ENCODE measurements at regions not wholly inside any gene's neighbourhood (a gene's known extent, or its start where the extent isn't known, plus 50 kb on each side); places are given as distances from the start of the nearest gene placed in this dataset.

- H2BK120ac ChIP-seq (ENCODE audit: low read depth, low read length): no peak overlapping the region
- no peak overlapping the region for H2AFZ ChIP-seq (ENCODE audit: low read length)
- H3K23ac ChIP-seq (ENCODE audit: low read depth, low read length, poor library complexity): peak overlapping the region; percentile 52
- peak overlapping the region; percentile 38 for H3K18ac ChIP-seq (ENCODE audit: low read length)
- no peak overlapping the region for H3K9ac ChIP-seq (ENCODE audit: low read depth, low read length, poor library complexity)
- H2AK5ac ChIP-seq (ENCODE audit: low read depth, low read length): peak overlapping the region; percentile 43
- no peak overlapping the region for H3K27ac ChIP-seq (replicated peaks; ENCODE audit: low read length)
- H3K4ac ChIP-seq (ENCODE audit: low read length): no peak overlapping the region
- DNase-seq (ENCODE audit: low spot score): no peak
- H3K4me3 ChIP-seq (ENCODE audit: low read length in 2 of 2): no peak overlapping the region
- no peak overlapping the region for H2BK15ac ChIP-seq (ENCODE audit: low read length)
- no peaks in the 10 kb centered on the region for H3K36me3 ChIP-seq (replicated peaks in 1 of 2; ENCODE audit: control insufficient read depth in 2 of 2, insufficient read depth in 2 of 2, low read length in 2 of 2)
- H2BK5ac ChIP-seq (ENCODE audit: low read length): no peak overlapping the region
- H3K14ac ChIP-seq (ENCODE audit: low read length): peak overlapping the region; percentile 82
- WGBS, 2 donors (ENCODE audit: extremely low coverage in 2 of 2, insufficient read length in 2 of 2, insufficient replicate concordance in 1 of 2): no CpG with 5 or more reads among the region's 37 CpGs
- H3K9me3 ChIP-seq (replicated peaks in 1 of 2; ENCODE audit: control insufficient read depth in 2 of 2, insufficient read depth in 1 of 2, low read depth in 1 of 2, low read length in 2 of 2): no peaks in the 10 kb centered on the region
- no peak overlapping the region for H4K8ac ChIP-seq (ENCODE audit: low read depth, low read length)
- H3K27me3 ChIP-seq (ENCODE audit: control insufficient read depth in 3 of 3, insufficient read depth in 3 of 3, low read depth in 1 of 3, low read length in 3 of 3): peaks cover 0 to 93% (median 0%) of the 10 kb centered on the region in 3 experiments
- H4K91ac ChIP-seq (ENCODE audit: low read depth, low read length, poor library complexity): no peak overlapping the region
- H2BK12ac ChIP-seq (ENCODE audit: low read length): no peak overlapping the region
- H3K79me1 ChIP-seq (ENCODE audit: low read depth, low read length): peaks cover 5% of the 10 kb centered on the region
- H3K4me1 ChIP-seq (ENCODE audit: control insufficient read depth in 2 of 2, insufficient read depth in 1 of 2, low read depth in 1 of 2, low read length in 2 of 2): no peaks in the 10 kb centered on the region
- H3K4me2 ChIP-seq (ENCODE audit: insufficient read depth, low read length, poor library complexity, severe bottlenecking): no peak overlapping the region
Measured at GRCh38 chr20:63089051-63089907, 82.5 kb upstream of the BHLHE23 start.

- H4K8ac ChIP-seq (ENCODE audit: low read depth, low read length): no peak overlapping the region
- no peak overlapping the region for H3K23ac ChIP-seq (ENCODE audit: low read depth, low read length, poor library complexity)
- H3K27ac ChIP-seq (replicated peaks; ENCODE audit: low read length): no peak overlapping the region
- no peak overlapping the region for H3K4ac ChIP-seq (ENCODE audit: low read length)
- peaks cover 5% of the 10 kb centered on the region for H3K79me1 ChIP-seq (ENCODE audit: low read depth, low read length)
- H2BK12ac ChIP-seq (ENCODE audit: low read length): no peak overlapping the region
- no peak overlapping the region for H2AFZ ChIP-seq (ENCODE audit: low read length)
- DNase-seq (ENCODE audit: low spot score): no peak
- H2BK5ac ChIP-seq (ENCODE audit: low read length): no peak overlapping the region
- peaks cover 0 to 93% (median 0%) of the 10 kb centered on the region in 3 experiments for H3K27me3 ChIP-seq (ENCODE audit: control insufficient read depth in 3 of 3, insufficient read depth in 3 of 3, low read depth in 1 of 3, low read length in 3 of 3)
- H3K18ac ChIP-seq (ENCODE audit: low read length): peak overlapping the region; percentile 38
- H3K14ac ChIP-seq (ENCODE audit: low read length): no peak overlapping the region
- no peak overlapping the region for H3K9ac ChIP-seq (ENCODE audit: low read depth, low read length, poor library complexity)
- no peak overlapping the region for H4K91ac ChIP-seq (ENCODE audit: low read depth, low read length, poor library complexity)
- H2BK15ac ChIP-seq (ENCODE audit: low read length): peak overlapping the region; percentile 58
- no peak overlapping the region for H3K4me3 ChIP-seq (ENCODE audit: low read length in 2 of 2)
- H3K36me3 ChIP-seq (replicated peaks in 1 of 2; ENCODE audit: control insufficient read depth in 2 of 2, insufficient read depth in 2 of 2, low read length in 2 of 2): no peaks in the 10 kb centered on the region
- no peaks in the 10 kb centered on the region for H3K9me3 ChIP-seq (replicated peaks in 1 of 2; ENCODE audit: control insufficient read depth in 2 of 2, insufficient read depth in 1 of 2, low read depth in 1 of 2, low read length in 2 of 2)
- H2BK120ac ChIP-seq (ENCODE audit: low read depth, low read length): no peak overlapping the region
- no peak overlapping the region for H3K4me2 ChIP-seq (ENCODE audit: insufficient read depth, low read length, poor library complexity, severe bottlenecking)
- H3K4me1 ChIP-seq (ENCODE audit: control insufficient read depth in 2 of 2, insufficient read depth in 1 of 2, low read depth in 1 of 2, low read length in 2 of 2): no peaks in the 10 kb centered on the region
- WGBS, 2 donors (ENCODE audit: extremely low coverage in 2 of 2, insufficient read length in 2 of 2, insufficient replicate concordance in 1 of 2): no CpG with 5 or more reads among the region's 32 CpGs
- no peak overlapping the region for H2AK5ac ChIP-seq (ENCODE audit: low read depth, low read length)
Measured at GRCh38 chr20:63087872-63088680, 81.3 kb upstream of the BHLHE23 start.

DNA sequence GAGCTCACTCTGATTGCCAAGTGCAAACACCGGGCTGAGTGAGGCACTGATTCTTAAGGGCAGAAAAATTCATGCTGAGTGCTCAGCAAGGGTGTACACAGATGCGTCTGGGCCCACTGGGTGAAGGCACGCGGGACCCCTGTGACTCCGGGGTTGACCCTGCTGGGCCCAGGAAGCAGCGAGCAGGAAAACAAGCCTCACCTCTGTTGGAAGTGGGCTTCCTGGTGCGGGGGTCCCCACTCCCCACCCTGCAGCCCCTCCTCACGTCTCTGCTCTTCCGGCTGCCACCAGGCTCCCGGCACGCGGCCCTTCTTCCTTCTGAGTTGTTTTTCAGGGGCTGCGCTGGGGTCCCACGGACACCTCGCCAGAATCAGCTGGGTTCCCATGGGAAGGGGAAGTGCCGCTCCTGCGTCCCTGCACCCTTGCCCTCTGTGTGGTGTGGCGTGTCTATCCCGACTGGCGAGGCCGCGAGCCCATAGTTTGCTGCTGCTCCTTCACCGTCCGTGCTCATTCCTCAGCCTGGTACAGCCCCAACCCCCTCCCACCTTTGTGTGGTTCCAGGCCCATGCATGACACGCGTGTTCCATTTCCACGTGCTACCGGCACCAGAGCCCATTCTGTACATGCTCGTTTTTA, 80.6 kb upstream of the BHLHE23 start:
- no peak overlapping the region for H2BK5ac ChIP-seq (ENCODE audit: low read length)
- H3K79me1 ChIP-seq (ENCODE audit: low read depth, low read length): peaks cover 5% of the 10 kb centered on the region
- H4K8ac ChIP-seq (ENCODE audit: low read depth, low read length): no peak overlapping the region
- H3K14ac ChIP-seq (ENCODE audit: low read length): peak overlapping the region; percentile 97
- H3K4me2 ChIP-seq (ENCODE audit: insufficient read depth, low read length, poor library complexity, severe bottlenecking): no peak overlapping the region
- H3K27ac ChIP-seq (replicated peaks; ENCODE audit: low read length): no peak overlapping the region
- H2BK120ac ChIP-seq (ENCODE audit: low read depth, low read length): no peak overlapping the region
- H3K36me3 ChIP-seq (replicated peaks in 1 of 2; ENCODE audit: control insufficient read depth in 2 of 2, insufficient read depth in 2 of 2, low read length in 2 of 2): no peaks in the 10 kb centered on the region
- H3K9me3 ChIP-seq (replicated peaks in 1 of 2; ENCODE audit: control insufficient read depth in 2 of 2, insufficient read depth in 1 of 2, low read depth in 1 of 2, low read length in 2 of 2): no peaks in the 10 kb centered on the region
- no peak overlapping the region for H4K91ac ChIP-seq (ENCODE audit: low read depth, low read length, poor library complexity)
- no peak overlapping the region for H3K23ac ChIP-seq (ENCODE audit: low read depth, low read length, poor library complexity)
- no peak overlapping the region for H2BK12ac ChIP-seq (ENCODE audit: low read length)
- peak overlapping the region; percentile 63 for H2AK5ac ChIP-seq (ENCODE audit: low read depth, low read length)
- H3K4me3 ChIP-seq (ENCODE audit: low read length in 2 of 2): no peak overlapping the region
- H3K27me3 ChIP-seq (ENCODE audit: control insufficient read depth in 3 of 3, insufficient read depth in 3 of 3, low read depth in 1 of 3, low read length in 3 of 3): peaks cover 0 to 91% (median 0%) of the 10 kb centered on the region in 3 experiments
- H2AFZ ChIP-seq (ENCODE audit: low read length): no peak overlapping the region
- H3K4ac ChIP-seq (ENCODE audit: low read length): no peak overlapping the region
- H3K18ac ChIP-seq (ENCODE audit: low read length): peak overlapping the region; percentile 35
- no peak for DNase-seq (ENCODE audit: low spot score)
- H3K9ac ChIP-seq (ENCODE audit: low read depth, low read length, poor library complexity): no peak overlapping the region
- H2BK15ac ChIP-seq (ENCODE audit: low read length): peak overlapping the region; percentile 58
- H3K4me1 ChIP-seq (ENCODE audit: control insufficient read depth in 2 of 2, insufficient read depth in 1 of 2, low read depth in 1 of 2, low read length in 2 of 2): no peaks in the 10 kb centered on the region
- WGBS, 2 donors (ENCODE audit: extremely low coverage in 2 of 2, insufficient read length in 2 of 2, insufficient replicate concordance in 1 of 2): no CpG with 5 or more reads among the region's 29 CpGs

Data from neuronal stem cell (in vitro differentiated cells).